ENCODE measurements at regions not wholly inside any gene's neighbourhood (a gene's known extent, or its start where the extent isn't known, plus 50 kb on each side); places are given as distances from the start of the nearest gene placed in this dataset.

DNA sequence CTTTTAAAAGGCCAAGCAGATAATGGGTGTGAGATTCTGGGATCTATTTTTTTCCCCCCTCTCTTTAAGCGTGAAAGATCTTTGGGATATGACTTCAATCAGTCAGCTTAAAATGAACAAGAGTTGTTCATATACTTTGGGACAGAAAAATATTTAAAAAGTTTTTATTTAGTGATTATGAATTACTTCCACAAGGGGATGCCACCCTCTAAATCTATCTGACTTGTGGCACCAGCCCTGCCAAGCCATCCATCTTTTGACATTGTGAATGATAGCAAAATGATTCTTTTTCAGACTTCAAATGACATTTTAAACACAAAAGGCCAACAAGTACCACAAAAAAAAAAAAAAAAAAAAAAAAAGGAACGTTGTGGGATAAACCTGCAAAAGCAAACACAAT is 111.0 kb upstream of the HMHB1 start:
- CTCF ChIA-PET (ENCODE audit: partially characterized antibody) = no interaction called here
- no peak for FAIRE-seq
- no peak overlapping the region for H4K8ac ChIP-seq (ENCODE audit: extremely low read depth, insufficient read depth, low read length)
- TF ChIP-seq RBBP5 (IDR thresholded peaks at IDR 0.05; ENCODE audit: borderline replicate concordance, low read depth, low read length) (no peak), SRF (IDR thresholded peaks at IDR 0.05; ENCODE audit: low read depth, low read length) (no peak), SUZ12 (IDR thresholded peaks at IDR 0.05; ENCODE audit: low read length) (no peak), JUND (IDR thresholded peaks at IDR 0.05; ENCODE audit: low read length) (no peak), TEAD4 (IDR thresholded peaks at IDR 0.05; ENCODE audit: low read depth, low read length) (no peak), NANOG (IDR thresholded peaks at IDR 0.05; ENCODE audit: insufficient read depth, low read depth, low read length, poor library complexity, severe bottlenecking) (no peak), SP1 (IDR thresholded peaks at IDR 0.05; ENCODE audit: low read depth, low read length) (no peak), SIRT6 (IDR thresholded peaks at IDR 0.05; ENCODE audit: low read length) (no peak), MAFK (IDR thresholded peaks at IDR 0.05; ENCODE audit: low read depth, low read length) (no peak), HDAC2 (IDR thresholded peaks at IDR 0.05; ENCODE audit: borderline replicate concordance in 1 of 2, low read depth in 2 of 2, low read length in 2 of 2) (no peak), CREB1 (IDR thresholded peaks at IDR 0.05) (no peak), RNF2 (IDR thresholded peaks at IDR 0.05; ENCODE audit: borderline replicate concordance, low read depth, low read length, missing control alignments, poor library complexity, severe bottlenecking) (no peak), CBX8 (IDR thresholded peaks at IDR 0.05; ENCODE audit: borderline replicate concordance, low read depth, low read length) (no peak)
- TF ChIP-seq, protein P1, sequence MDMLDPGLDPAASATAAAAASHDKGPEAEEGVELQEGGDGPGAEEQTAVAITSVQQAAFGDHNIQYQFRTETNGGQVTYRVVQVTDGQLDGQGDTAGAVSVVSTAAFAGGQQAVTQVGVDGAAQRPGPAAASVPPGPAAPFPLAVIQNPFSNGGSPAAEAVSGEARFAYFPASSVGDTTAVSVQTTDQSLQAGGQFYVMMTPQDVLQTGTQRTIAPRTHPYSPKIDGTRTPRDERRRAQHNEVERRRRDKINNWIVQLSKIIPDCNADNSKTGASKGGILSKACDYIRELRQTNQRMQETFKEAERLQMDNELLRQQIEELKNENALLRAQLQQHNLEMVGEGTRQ (IDR thresholded peaks at IDR 0.05; ENCODE audit: low read length) = no peak

More for the DNA sequence above, 111.0 kb upstream of the HMHB1 start:
- no peak overlapping the region for H2BK120ac ChIP-seq (replicated peaks; ENCODE audit: low read depth, low read length)
- H2AK5ac ChIP-seq (ENCODE audit: low read depth, low read length) = no peak overlapping the region
- no peak overlapping the region for H3K23ac ChIP-seq (ENCODE audit: insufficient read length)
- H2BK15ac ChIP-seq (ENCODE audit: low read length) = no peak overlapping the region
- no peaks in the 10 kb centered on the region for H3K27me3 ChIP-seq (replicated peaks in 1 of 4; ENCODE audit: control insufficient read depth in 3 of 4, extremely low read depth in 1 of 4, insufficient read depth in 3 of 4, low read length in 3 of 4)
- no peaks in the 10 kb centered on the region for H3K9me3 ChIP-seq (ENCODE audit: insufficient read depth in 2 of 2, low read depth in 1 of 2, low read length in 1 of 2)
- H3K4me1 ChIP-seq (replicated peaks in 1 of 4; ENCODE audit: control insufficient read depth in 3 of 4, insufficient read depth in 4 of 4, low read length in 3 of 4) = no peaks in the 10 kb centered on the region
- WGBS, 2 experiments (ENCODE audit: extremely low coverage in 1 of 2, insufficient coverage in 1 of 2, insufficient read length in 1 of 2, insufficient replicate concordance in 2 of 2, low coverage in 1 of 2, low lambda C conversion rate in 2 of 2, missing lambda C conversion rate in 1 of 2) = 82% methylated on average over 2 of the region's 2 CpGs; no CpG with 5 or more reads in 1 of the 2 experiments
- no peak overlapping the region for H3K14ac ChIP-seq (ENCODE audit: insufficient read length)
- no peak overlapping the region for H3K9ac ChIP-seq (replicated peaks in 1 of 4; ENCODE audit: extremely low read depth in 1 of 4, low read depth in 3 of 4, low read length in 3 of 4)
- H3K56ac ChIP-seq (replicated peaks; ENCODE audit: insufficient read length, low read depth, low read length) = no peak overlapping the region
- H3K79me2 ChIP-seq (ENCODE audit: control insufficient read depth in 1 of 2, insufficient read depth in 2 of 2, low read length in 2 of 2) = no peaks in the 10 kb centered on the region
- no peak overlapping the region for H2BK5ac ChIP-seq (ENCODE audit: low read depth, low read length)
- no peaks in the 10 kb centered on the region for H3K79me1 ChIP-seq (ENCODE audit: low read depth, low read length)
- H4K20me1 ChIP-seq (replicated peaks in 1 of 2; ENCODE audit: control insufficient read depth in 1 of 2, insufficient read depth in 2 of 2, low read length in 2 of 2) = no peaks in the 10 kb centered on the region
- H3K4me3 ChIP-seq (ENCODE audit: extremely low read depth in 1 of 4, insufficient read depth in 2 of 4, low read depth in 3 of 4, low read length in 4 of 4) = no peak overlapping the region
- H3K23me2 ChIP-seq (ENCODE audit: low read depth, low read length) = no peaks in the 10 kb centered on the region
- no peak overlapping the region for H2AFZ ChIP-seq (ENCODE audit: low read length)
- no peak overlapping the region for H4K5ac ChIP-seq (ENCODE audit: insufficient read length, low read depth, low read length)
- no peak overlapping the region for H4K91ac ChIP-seq (replicated peaks; ENCODE audit: insufficient read length, low read length)
- no peak for DNase-seq (ENCODE audit: low read depth in 1 of 2, low spot score in 2 of 2)
- no peak overlapping the region for H3K18ac ChIP-seq (ENCODE audit: extremely low read depth, low read length)
- POLR2A ChIA-PET (ENCODE audit: partially characterized antibody) = no interaction called here
- H3K36me3 ChIP-seq (ENCODE audit: control insufficient read depth in 2 of 4, insufficient read depth in 4 of 4, low read length in 3 of 4) = no peaks in the 10 kb centered on the region
- no peak overlapping the region for H2BK20ac ChIP-seq (ENCODE audit: low read length)
- H2BK12ac ChIP-seq (ENCODE audit: low read depth, low read length) = no peak overlapping the region
- H3K4me2 ChIP-seq (ENCODE audit: insufficient read depth in 1 of 2, low read depth in 2 of 2, low read length in 2 of 2) = no peak overlapping the region
- no peak overlapping the region for H3K4ac ChIP-seq (replicated peaks; ENCODE audit: insufficient read length, low read depth, low read length)
- no peak overlapping the region for H3K27ac ChIP-seq (ENCODE audit: low read depth, low read length)
